Left ventricle myocardium superior (tissue), 1 donor: ENCODE measurements at regions not wholly inside any gene's neighbourhood (a gene's known extent, or its start where the extent isn't known, plus 50 kb on each side); places are given as distances from the start of the nearest gene placed in this dataset.

Experiments used
- ATAC-seq: fragments of 200-7000 bp; cut with Tn5 transposase; one replicate; pipeline ENCODE4 v1.9.1; 2020; ENCODE audit warnings: mild to moderate bottlenecking, moderate library complexity
- DNase-seq: peaks from one replicate; pipeline ENCODE4 v3.0.0-alpha.2; 2020
- intact Hi-C: fragments of 100-400 bp; cut with micrococcal nuclease; formaldehyde crosslinking; loops from one replicate; pipeline ENCODE4 v1.11.0; 2022
- donor health status: DM: no; HTN: yes; CAD: no; lungs with severe emphysema.

DNA sequence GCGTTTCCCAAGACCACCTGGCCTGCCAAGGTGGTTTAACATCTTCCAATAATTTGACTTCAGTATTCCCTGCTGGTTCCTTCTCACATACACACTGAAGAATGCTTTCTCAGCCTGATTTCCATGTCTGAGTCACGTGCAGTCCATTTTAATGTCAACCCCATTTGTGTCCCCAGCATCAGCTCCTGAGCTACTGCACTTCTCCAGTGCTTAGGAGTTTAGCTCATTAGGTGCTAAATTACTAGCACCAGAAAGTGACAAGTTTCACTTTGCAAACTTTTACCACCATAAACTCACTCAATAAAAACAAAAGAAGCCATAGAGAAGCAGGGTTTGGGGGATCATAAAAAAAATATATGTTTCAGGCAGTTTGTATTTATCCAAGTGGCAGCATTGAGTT lies 279.3 kb upstream of the SORCS1 start:
- DNase-seq (no peak), ATAC-seq (no peak)
- intact Hi-C loops, result no loop called here

DNA sequence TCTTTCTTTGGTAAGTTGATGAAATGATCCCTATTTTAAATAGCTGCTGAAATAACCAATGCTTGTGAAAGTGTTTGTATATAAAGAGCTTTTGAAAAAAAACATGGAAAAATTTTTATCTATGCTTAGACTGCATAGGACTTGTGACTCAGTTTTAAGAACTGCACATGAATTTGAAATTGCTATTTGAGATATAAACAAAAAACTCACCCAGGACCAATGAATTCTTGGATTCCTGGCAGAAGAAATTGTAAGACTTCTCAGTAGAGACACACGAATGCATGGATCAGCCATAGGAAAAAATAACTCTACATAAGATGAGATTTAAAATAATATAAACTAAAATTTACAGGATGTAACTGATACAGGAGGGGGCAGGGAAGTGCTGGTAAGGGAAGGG lies 278.8 kb upstream of the SORCS1 start:
- ATAC-seq, result no peak
- intact Hi-C loops, result no loop called here
- no peak for DNase-seq

DNA sequence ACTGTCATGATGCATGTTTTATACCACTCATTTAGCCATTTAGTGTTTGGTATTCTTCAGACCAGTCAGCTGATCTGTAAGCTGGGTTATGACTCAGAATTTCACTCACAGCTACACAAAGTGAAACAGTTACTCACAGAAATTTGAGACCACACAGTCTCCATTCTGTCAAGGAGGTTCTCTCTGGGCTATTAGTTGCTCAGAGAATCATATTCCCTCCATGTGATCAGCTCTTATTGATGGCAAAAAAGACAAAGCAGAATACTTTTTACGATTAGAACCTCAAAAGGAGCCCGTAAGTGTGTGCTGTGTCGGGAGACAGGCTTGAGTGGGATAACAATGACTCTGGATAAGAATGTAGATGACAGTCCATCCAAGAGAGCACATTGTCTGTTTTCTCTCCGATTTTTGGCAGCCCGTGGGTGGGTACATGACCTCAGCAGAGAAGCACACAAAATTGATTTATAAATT lies 277.6 kb upstream of the SORCS1 start:
- intact Hi-C loops, result no loop called here

DNA sequence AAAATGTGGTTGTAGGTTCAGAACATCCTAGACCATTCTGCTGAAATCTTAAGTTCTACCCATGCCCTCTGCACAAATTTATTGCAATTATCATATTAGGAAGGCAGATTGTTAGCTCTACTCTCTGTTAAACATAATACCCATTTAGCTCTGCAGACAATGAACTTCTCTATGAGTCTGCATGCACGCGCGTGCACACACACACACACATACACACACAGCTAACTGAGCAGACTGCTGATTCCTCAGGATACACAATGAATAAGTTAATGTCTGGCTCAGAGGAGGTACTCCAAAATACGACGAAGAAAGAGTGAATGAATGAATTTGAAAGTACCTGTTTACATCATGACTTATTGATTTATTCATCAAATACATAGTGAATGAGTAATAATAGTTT lies 276.2 kb upstream of the SORCS1 start:
- no peak for ATAC-seq
- intact Hi-C loops, result no loop called here
- DNase-seq, result no peak

More for the DNA sequence above, 277.6 kb upstream of the SORCS1 start:
- ATAC-seq, result no peak
- DNase-seq, result no peak

DNA sequence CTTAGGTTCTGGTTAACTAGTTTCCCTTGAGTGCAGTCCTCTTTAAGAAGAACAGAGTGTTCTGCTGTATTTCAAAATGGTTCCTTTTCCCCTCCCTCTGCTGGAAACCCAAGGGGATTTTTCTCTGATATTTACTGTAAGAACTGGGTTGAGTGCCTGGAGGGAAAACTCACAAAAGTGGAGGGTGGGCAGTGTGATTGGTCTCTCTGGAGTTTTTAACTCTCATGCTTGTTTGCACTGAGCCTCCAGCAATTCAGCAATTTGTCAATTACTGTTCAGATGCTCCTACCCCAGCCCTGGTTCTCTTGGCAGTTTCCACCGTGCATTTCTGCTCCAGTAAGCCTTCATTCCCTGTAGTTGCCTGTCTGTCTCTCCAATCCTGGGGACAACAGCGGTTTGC lies 273.4 kb upstream of the SORCS1 start:
- DNase-seq, result no peak
- ATAC-seq, result no peak
- intact Hi-C loops, result no loop called here

DNA sequence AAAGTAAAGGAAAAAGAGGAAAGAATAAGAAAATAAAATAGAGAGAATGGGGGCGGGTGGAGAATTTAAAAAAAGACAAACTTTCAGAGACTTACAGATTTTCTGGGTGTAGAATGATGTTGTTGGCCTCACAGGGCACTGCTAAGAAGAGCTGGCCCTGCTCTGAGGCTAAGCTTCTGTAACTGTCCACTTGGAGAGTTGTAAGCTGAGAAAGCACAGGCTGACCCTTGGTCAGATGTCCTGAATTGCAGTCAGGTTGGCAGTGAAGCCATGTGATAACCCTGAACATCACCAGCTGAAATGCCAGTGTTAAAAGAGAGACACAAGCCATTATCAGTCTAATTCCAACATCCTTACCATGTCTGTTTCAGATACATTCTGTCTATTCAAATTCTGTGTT lies 272.1 kb upstream of the SORCS1 start:
- DNase-seq (no peak), ATAC-seq (no peak)
- intact Hi-C loops, result no loop called here

DNA sequence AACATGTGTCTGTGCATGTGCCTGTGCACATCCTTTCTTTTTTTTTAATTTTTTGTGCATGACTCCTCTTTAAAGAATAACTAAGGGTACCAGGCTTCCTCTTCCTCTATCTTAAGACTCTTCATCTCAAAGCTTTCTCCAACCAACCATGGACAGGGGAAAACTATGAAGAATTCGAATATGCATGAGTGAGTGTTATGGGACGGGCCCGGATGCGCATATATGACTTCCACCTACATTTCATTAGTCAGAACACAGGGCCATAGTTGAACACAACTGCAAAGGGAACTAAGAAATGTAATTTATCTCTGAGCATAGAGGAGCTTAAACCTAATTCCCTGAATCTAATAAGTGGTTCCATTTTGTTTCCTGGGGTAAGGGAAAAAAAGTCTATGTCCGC lies 270.3 kb upstream of the SORCS1 start:
- intact Hi-C loops, result no loop called here
- ATAC-seq (no peak), DNase-seq (no peak)

DNA sequence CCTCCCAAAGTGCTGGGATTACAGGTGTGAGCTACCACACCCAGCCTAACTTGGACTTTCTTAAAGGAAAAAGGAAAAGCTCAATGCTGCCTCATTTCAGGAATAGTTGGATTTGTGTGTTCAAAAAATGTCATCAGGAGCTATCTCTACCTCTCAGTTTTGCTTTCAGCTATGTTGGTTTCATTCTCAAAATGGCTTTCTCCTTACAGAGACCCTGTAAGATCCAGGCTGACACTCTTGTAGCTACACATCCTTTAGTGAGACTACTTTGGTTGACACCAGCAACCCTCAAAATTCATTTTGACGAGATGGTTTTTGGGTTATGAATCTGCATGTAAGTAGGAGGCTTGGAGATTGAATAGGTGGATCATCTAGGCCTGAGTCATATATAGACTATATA lies 269.7 kb upstream of the SORCS1 start:
- DNase-seq, result no peak
- intact Hi-C loops, result no loop called here
- no peak for ATAC-seq

DNA sequence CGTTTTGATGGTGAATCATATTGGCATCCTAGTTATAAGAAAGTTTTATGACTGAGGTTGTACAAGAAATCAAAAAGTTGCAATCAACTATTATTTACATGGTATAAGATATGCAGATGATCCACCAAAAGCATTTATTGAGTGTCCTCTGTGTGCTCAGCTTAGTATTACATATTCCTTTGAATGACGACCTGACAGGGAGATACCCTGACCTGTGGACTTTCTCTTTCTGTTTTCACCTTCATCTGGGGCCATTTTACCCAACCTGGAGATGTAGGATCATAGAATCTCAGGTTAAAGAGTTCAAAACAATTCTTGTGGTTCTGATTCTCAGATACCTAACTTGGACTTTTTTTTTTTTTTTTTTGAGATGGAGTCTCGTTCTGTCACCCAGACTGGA lies 269.1 kb upstream of the SORCS1 start:
- ATAC-seq, result no peak
- intact Hi-C loops, result no loop called here
- DNase-seq, result no peak

DNA sequence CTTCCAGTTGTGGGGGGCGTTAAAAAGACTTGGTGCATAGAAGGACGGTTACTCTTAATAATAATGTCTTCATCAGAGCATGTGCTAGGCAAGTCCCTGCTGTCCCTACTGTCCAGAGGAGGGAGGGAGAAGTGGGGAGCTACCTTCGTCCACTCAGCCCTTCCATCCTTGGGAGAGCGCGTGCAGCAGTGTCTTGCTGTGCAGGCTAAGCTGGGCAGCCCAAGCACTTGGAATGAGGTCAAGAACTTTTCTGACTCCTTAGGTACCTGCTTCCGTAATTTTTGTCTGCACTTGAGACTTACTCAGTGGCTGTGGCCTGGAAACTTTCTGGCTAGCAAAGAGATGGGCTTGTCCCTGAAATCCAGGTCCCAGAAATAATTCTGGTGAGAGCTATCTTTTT lies 265.9 kb upstream of the SORCS1 start:
- no peak for ATAC-seq
- intact Hi-C loops, result no loop called here
- DNase-seq, result no peak

DNA sequence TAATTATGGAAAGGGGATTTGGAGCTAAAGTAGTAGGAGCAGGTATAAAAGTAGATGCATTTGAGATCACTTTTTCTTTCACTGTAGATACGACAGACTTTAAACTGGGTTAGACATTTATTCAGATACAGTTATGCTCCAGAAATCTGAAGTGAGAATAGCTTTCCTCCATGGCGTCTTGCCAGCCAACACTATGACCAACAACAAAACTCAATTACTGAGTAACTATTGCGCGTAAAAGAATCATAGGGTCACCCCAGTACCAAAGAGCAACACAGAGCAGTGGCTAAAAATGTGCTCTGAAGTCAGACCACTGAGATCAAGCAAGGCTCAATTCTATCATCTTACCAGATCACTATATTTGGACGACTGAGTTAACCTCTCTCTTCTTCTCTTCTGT lies 262.5 kb upstream of the SORCS1 start:
- ATAC-seq (no peak), DNase-seq (no peak)
- intact Hi-C loops, result no loop called here

DNA sequence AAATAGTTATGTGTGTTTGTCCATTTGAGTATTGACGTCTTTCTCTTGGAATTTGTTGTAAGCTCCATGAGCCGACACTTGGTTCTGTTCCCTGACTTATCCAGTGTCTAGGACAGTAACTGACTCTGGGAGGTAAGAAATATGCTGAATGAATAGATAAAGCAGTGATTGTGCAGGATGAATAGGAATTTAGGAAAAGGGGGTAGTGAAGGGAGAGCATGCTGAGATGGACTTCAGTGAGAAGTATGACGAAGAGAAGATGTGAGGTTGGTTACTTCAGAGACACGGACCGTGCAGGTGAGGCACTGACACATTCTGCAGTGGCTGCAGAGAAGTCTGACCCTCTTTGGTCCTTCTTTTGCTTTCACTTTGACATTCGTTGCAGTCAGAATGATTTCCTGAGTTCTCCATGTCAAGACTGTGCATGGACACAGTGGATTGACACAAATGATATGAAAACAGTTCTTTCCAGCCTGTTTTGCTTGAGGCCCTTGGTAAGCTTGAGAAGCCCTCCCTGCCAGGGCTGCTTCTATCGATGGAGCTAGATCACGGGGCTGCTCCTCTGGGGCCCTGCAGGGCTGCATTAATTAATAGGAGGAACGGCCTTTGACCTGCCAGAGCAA lies 261.5 kb upstream of the SORCS1 start:
- no peak for DNase-seq
- ATAC-seq, result no peak
- intact Hi-C loops, result no loop called here

DNA sequence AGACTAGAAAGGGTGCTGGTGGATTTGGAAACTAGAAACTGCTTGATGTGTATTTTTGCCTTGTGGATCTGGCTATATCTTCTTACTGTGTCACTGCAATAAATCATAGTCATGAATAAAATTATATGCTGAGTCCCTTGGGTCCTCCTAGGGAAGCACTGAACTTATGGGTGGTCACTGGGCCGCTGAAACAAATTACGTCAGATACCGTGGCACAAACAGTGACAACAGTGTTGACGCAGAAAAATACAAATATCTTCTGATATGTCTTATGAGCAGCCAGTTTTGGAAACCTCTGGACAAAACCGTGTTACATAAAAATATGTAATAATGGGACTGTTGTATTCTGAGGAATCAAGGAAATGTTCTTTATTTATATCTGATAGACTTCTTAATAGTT lies 260.1 kb upstream of the SORCS1 start:
- DNase-seq (no peak), ATAC-seq (no peak)
- intact Hi-C loops, result no loop called here

DNA sequence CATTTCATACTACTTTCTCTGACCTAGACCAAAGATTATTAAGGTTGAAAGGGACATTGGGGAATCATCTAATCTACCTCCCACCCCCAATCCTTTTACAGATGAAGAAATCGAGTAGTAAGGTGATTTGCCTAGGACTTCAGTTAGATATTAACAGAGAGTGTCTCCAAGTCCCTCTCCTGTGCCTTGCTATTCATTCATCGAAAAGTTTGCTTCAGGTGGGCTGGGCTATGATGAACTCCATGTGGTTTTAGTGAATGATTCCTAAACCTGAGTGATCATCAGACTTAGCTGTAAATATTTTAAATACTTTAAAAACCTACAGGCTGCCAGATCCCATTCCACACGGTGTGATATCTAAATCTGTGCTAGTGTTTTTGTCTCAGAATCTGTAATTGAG lies 259.4 kb upstream of the SORCS1 start:
- DNase-seq (no peak), ATAC-seq (no peak)
- intact Hi-C loops, result no loop called here

DNA sequence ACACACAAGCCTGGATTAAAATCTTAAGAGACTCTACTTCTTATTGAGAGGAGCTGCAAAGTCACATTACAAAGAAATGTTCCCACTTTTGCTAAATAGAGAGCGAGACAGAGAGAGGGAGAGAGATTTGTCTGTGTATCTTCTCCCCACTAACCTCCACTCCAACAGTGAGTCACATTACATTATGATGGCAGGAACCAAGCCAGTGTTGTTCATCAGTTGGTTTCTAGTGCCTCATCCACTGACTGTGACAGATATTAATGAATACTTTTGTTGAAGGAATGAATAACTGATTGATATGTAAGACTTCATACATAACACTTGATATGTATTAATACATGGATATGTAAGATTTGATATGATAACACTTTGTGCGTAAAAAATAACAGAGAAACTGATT lies 258.2 kb upstream of the SORCS1 start:
- intact Hi-C loops, result no loop called here
- DNase-seq (no peak), ATAC-seq (no peak)

DNA sequence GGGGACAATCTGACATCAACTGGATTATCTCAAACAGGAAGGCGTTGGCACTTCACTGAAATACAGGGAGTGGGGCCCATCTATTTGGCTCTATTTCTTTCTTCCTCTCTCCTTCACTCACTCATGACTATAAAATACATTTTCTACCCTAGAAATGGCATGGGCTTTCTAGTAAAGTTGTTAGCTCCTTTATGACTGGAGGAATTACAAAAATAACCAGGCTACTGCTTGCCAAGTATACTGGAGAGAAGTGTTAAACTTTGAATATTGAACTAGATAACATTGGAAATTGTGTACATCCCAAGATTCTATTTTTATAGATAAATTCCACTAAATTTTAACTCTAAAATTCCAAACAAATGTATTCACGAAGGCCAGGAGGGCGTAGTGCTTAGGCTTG lies 255.7 kb upstream of the SORCS1 start:
- intact Hi-C loops, result no loop called here
- DNase-seq (no peak), ATAC-seq (no peak)

DNA sequence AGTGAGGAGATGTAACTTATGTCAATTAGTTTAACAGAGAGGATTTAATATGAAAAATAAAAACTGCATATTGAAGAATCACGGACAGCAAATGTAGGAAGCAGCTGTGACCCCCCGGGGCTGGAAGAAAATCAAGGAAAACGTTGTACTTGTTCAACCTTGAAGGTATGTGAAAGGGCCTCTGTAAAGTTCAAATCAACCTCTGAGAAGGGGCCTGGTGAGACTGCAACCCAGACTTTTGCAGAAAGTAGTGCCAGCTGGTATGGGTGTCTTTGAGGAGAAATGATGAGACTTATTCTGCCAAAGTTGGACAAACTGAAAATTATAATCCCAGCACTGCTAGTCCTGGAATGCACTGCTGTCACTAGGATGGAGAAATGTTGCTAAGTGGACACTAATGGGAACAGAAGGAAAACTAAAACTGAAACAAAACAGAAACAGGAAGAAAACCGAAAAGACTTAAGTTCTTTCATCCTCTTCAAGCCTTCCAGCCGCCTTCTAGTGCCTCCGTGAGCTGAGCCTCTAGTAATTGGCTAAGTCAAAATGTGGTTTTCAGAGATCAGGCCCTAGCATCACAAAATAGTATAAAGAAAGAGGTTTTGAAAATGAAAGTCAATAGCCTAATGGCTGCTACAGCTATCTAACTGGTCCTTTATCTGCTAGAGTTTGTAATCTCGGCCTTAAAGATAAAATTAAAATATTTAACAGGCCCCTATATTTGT lies 253.7 kb upstream of the SORCS1 start:
- DNase-seq (no peak), ATAC-seq (no peak)
- intact Hi-C loops, result no loop called here

DNA sequence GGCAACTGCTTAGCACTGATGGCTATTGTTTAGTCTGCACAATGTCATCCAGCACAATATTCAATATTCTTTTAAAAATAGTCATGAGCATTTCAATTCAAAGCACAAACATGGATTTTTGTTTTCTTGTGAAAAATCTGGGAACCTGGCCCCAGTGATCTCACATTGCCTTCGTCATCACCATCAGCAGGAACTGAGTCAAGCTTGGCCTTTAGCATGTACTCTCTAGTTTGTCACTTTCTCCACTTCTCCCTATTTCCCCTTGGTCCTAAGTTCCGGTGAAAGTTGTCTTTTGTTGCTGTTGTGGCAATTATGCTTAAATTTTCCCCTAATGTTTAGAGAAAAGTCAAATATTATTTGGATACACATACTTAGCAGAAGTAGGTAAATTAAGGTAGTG lies 252.9 kb upstream of the SORCS1 start:
- intact Hi-C loops, result no loop called here

DNA sequence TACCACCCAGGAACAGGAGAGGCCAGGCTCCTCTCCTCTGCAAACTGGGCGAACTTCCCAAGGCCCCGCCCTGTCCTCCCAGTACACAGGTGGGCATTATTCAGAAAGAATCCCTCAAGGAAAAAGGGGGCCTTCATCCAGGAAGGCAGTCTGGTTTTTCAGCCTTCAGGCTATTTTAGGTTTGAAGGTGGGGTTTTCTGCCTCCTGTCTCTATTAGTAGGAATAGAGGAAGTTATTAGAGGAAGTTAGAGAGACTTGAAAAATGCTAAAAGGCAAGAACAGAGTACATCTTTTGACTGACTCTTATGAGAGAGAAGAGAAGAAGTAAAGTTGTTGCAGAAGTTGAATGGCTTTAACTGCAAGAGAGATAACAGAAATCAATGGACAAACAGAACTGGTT lies 250.9 kb upstream of the SORCS1 start:
- DNase-seq (no peak), ATAC-seq (no peak)
- intact Hi-C loops, result no loop called here

More for the DNA sequence above, 252.9 kb upstream of the SORCS1 start:
- ATAC-seq, result no peak
- DNase-seq, result no peak

DNA sequence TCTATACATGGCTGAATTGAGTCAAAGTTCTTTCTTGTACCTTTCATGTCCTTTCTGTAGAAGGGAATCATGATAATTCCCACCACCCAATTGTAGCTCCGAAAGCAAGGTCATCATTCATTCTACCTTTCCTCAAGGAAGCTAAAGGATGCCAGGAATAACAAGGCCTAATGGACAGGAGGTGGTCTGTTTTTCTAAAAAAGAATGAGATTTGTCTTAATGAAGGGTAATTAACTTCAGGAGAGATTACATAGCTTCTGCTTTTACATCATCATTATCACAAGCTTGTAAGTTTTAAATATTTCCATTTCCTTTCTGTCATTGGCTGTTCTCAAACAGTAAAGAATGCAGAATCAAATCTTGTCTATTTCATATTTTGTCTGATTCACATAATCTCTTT lies 249.5 kb upstream of the SORCS1 start:
- DNase-seq (no peak), ATAC-seq (no peak)
- intact Hi-C loops, result no loop called here

DNA sequence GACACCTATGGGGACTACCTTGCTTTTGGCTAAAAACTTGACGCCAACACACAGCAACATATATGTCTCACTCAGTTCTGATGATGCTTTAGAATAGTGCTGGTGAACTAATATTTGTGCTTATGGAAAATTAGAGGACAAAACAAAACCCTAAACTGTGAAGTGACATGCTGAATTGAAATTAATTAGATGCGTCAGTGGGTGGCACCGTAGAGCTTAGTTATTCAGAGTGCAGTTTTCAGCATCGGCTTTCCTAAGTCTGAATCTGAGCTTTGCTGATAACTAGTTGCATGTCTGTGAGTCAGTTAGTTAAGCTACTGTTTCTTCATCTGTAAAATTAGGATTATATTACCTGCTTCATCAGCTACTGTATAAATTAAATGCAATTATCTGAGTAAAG lies 245.0 kb upstream of the SORCS1 start:
- ATAC-seq, result no peak
- DNase-seq, result no peak
- intact Hi-C loops, result no loop called here
